H9 (cell line): ENCODE measurements at regions not wholly inside any gene's neighbourhood (a gene's known extent, or its start where the extent isn't known, plus 50 kb on each side); places are given as distances from the start of the nearest gene placed in this dataset.

Experiments
- DNase-seq: peaks from one replicate; pipeline ENCODE4 v3.0.0-alpha.2; 2017
- H2AFZ ChIP-seq: one replicate; pipeline ENCODE4 v1.6.1; 2013; ENCODE audit warnings: mild to moderate bottlenecking, low read length, control low read depth, moderate library complexity
- H2AK5ac ChIP-seq: 2 replicates; pipeline ENCODE4 v1.6.1; 2013; ENCODE audit warnings: low read length, control low read depth, mixed read lengths; ENCODE audit not compliant: insufficient read length
- H2BK120ac ChIP-seq: one replicate; pipeline ENCODE4 v1.6.1; 2013; ENCODE audit warnings: low read depth, mild to moderate bottlenecking, low read length, control low read depth, inconsistent platforms; ENCODE audit not compliant: poor library complexity, severe bottlenecking
- H2BK12ac ChIP-seq: 2 replicates; pipeline ENCODE4 v1.6.1; 2013; ENCODE audit warnings: low read length, control low read depth, mixed read lengths, low read depth; ENCODE audit not compliant: insufficient read length
- H2BK15ac ChIP-seq: 2 replicates; pipeline ENCODE4 v1.6.1; 2013; ENCODE audit warnings: low read depth, low read length, control low read depth
- H2BK20ac ChIP-seq: one replicate; pipeline ENCODE4 v1.6.1; 2013; ENCODE audit warnings: low read depth, mild to moderate bottlenecking, low read length, control low read depth, inconsistent platforms; ENCODE audit not compliant: poor library complexity, severe bottlenecking
- H2BK5ac ChIP-seq: 2 replicates; pipeline ENCODE4 v1.6.1; 2013; ENCODE audit warnings: low read length, control low read depth, mixed read lengths; ENCODE audit not compliant: insufficient read length
- H3K14ac ChIP-seq: 2 replicates; pipeline ENCODE4 v1.6.1; 2013; ENCODE audit warnings: low read length, control low read depth; ENCODE audit not compliant: insufficient read depth
- H3K18ac ChIP-seq: 2 replicates; pipeline ENCODE4 v1.6.1; 2013; ENCODE audit warnings: low read depth, mild to moderate bottlenecking, mixed read lengths, low read length, control low read depth; ENCODE audit not compliant: insufficient read length
- H3K23ac ChIP-seq: 2 replicates; pipeline ENCODE4 v1.6.1; 2013; ENCODE audit warnings: low read length, control low read depth, mixed read lengths, low read depth; ENCODE audit not compliant: insufficient read length
- H3K23me2 ChIP-seq: 2 replicates; pipeline ENCODE4 v1.6.1; 2013; ENCODE audit warnings: low read depth, mild to moderate bottlenecking, mixed read lengths, low read length, control low read depth; ENCODE audit not compliant: insufficient read length, poor library complexity, severe bottlenecking
- H3K27ac ChIP-seq: 2 replicates; pipeline ENCODE4 v1.5.1; 2013; ENCODE audit warnings: low read length, control low read depth, mixed read lengths, low read depth; ENCODE audit not compliant: insufficient read length
- H3K27me3 ChIP-seq: 2 replicates; pipeline ENCODE4 v1.6.1; 2013; ENCODE audit warnings: low read length, control low read depth, inconsistent platforms; ENCODE audit not compliant: insufficient read depth
- H3K4ac ChIP-seq: 2 replicates; pipeline ENCODE4 v1.6.1; 2013; ENCODE audit warnings: low read depth, mild to moderate bottlenecking, control low read depth, inconsistent platforms, low read length, moderate library complexity
- H3K4me1 ChIP-seq: 2 replicates; pipeline ENCODE4 v1.6.1; 2013; ENCODE audit warnings: low read length, control low read depth, inconsistent platforms; ENCODE audit not compliant: insufficient read depth
- H3K4me2 ChIP-seq: 2 replicates; pipeline ENCODE4 v1.6.1; 2013; ENCODE audit warnings: low read length, control low read depth, mixed read lengths; ENCODE audit not compliant: insufficient read length, insufficient read depth
- H3K56ac ChIP-seq: 2 replicates; pipeline ENCODE4 v1.6.1; 2013; ENCODE audit warnings: low read depth, mild to moderate bottlenecking, mixed read lengths, low read length, control low read depth; ENCODE audit not compliant: insufficient read length
- H3K79me1 ChIP-seq: 2 replicates; pipeline ENCODE4 v1.6.1; 2013; ENCODE audit warnings: low read depth, mild to moderate bottlenecking, moderate library complexity, low read length, control low read depth, inconsistent platforms; ENCODE audit not compliant: insufficient read depth, poor library complexity, severe bottlenecking
- H3K79me2 ChIP-seq: 2 replicates; pipeline ENCODE4 v1.6.1; 2013; ENCODE audit warnings: low read length, control low read depth, inconsistent platforms; ENCODE audit not compliant: insufficient read depth
- H3K9ac ChIP-seq: 2 replicates; pipeline ENCODE4 v1.6.1; 2013; ENCODE audit warnings: low read length, control low read depth, mixed read lengths; ENCODE audit not compliant: insufficient read length; ENCODE audit errors: extremely low read depth
- H3K9me3 ChIP-seq: one replicate; pipeline ENCODE4 v1.6.1; 2013; ENCODE audit warnings: low read depth, low read length, inconsistent platforms; ENCODE audit not compliant: control insufficient read depth
- H3T11ph ChIP-seq: one replicate; pipeline ENCODE4 v1.6.1; 2013; ENCODE audit warnings: mild to moderate bottlenecking, low read length, control low read depth, inconsistent platforms
- H4K20me1 ChIP-seq: one replicate; pipeline ENCODE4 v1.6.1; 2013; ENCODE audit not compliant: control insufficient read depth, insufficient read length, insufficient read depth
- H4K5ac ChIP-seq: 2 replicates; pipeline ENCODE4 v1.6.1; 2013; ENCODE audit warnings: low read depth, mild to moderate bottlenecking, mixed read lengths, low read length, control low read depth; ENCODE audit not compliant: insufficient read length
- H4K8ac ChIP-seq: replicated peaks from 2 replicates; pipeline ENCODE4 v1.6.1; 2013; ENCODE audit warnings: low read length, control low read depth, mixed read lengths, low read depth; ENCODE audit not compliant: insufficient read length
- H4K91ac ChIP-seq: 2 replicates; pipeline ENCODE4 v1.6.1; 2013; ENCODE audit warnings: low read depth, mild to moderate bottlenecking, moderate library complexity, mixed read lengths, low read length, control low read depth; ENCODE audit not compliant: insufficient read length
- H3K27ac Mint-ChIP-seq, 3 experiments: 2 replicates in 2 of 3; 3 replicates in 1 of 3; pipeline ENCODE4 v1.8.0; 2020 to 2021; ENCODE audit warnings: mixed read lengths in 3 of 3, mild to moderate bottlenecking in 1 of 3, moderate library complexity in 1 of 3
- H3K27me3 Mint-ChIP-seq: 2 replicates; pipeline ENCODE4 v1.8.0; 2021; ENCODE audit warnings: low read depth, mild to moderate bottlenecking, moderate library complexity, mixed read lengths
- H3K36me3 Mint-ChIP-seq, 3 experiments: 2 replicates in 2 of 3; 3 replicates in 1 of 3; pipeline ENCODE4 v1.8.0; 2020 to 2021; ENCODE audit warnings: low read depth in 3 of 3, mixed read lengths in 3 of 3; ENCODE audit not compliant: insufficient read depth in 1 of 3
- H3K4me1 Mint-ChIP-seq, 2 experiments: 2 replicates each; pipeline ENCODE4 v1.8.0; 2020; ENCODE audit warnings: mixed read lengths in 2 of 2
- H3K4me3 Mint-ChIP-seq, 2 experiments: 2 replicates in 1 of 2; 3 replicates in 1 of 2; pipeline ENCODE4 v1.8.0; 2020 to 2021; ENCODE audit warnings: mild to moderate bottlenecking in 2 of 2, mixed read lengths in 2 of 2, moderate library complexity in 1 of 2
- H3K9me3 Mint-ChIP-seq, 2 experiments: 2 replicates in 1 of 2; 3 replicates in 1 of 2; pipeline ENCODE4 v1.8.0; 2020; ENCODE audit warnings: mild to moderate bottlenecking in 2 of 2, mixed read lengths in 2 of 2, moderate library complexity in 1 of 2
- WGBS: extraction: QIAGEN DNeasy Blood & Tissue Kit; methylation state at CpG from one replicate; pipeline ENCODE4 v1.1.7; 2013; ENCODE audit warnings: missing lambda C conversion rate, low lambda C conversion rate, mixed read lengths; ENCODE audit not compliant: insufficient read length; ENCODE audit errors: extremely low coverage; 5-methylcytosine and 5-hydroxymethylcytosine counted together
- TF ChIP-seq, protein P1 (sequence below): fragments of 200-600 bp; sonication (generic); conservative IDR thresholded peaks from 3 replicates; pipeline ENCODE4 v1.8.0; 2021; ENCODE audit warnings: antibody characterized with exemption, mild to moderate bottlenecking

DNA sequence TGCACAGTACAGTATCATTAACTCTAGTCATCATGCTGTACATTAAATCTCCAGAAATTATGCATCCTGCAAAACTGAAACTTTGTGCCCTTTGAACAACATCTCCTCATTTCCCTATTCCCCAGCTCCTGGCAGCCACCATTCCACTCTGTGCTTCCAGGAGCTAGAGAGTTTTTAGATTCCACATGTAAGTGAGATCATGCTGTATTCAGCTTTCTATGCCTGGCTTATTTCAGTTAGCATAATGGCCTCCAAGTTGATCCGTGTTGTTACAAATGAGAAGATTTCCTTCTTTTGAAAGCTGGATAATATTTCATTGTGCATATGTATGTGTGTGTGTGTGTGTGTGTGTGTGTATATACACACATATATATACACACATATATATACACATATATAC is 86.9 kb upstream of the SLC24A3 start:
- H3K9me3 ChIP-seq: no peaks in the 10 kb centered on the region
- no peak overlapping the region for H2AFZ ChIP-seq

More for the DNA sequence above, 86.9 kb upstream of the SLC24A3 start:
- H3K79me1 ChIP-seq: no peaks in the 10 kb centered on the region
- Mint-ChIP-seq H3K27ac (no peak overlapping the region), H3K4me1 (peaks cover 0 to 4% of the 10 kb centered on the region in 2 experiments; a peak in 1 of 4 replicates), H3K36me3 (no peaks in the 10 kb centered on the region), H3K9me3 (no peaks in the 10 kb centered on the region; a peak in 1 of 5 replicates), H3K27me3 (peaks cover 2% of the 10 kb centered on the region), H3K4me3 (no peak overlapping the region)
- H3K23me2 ChIP-seq: no peaks in the 10 kb centered on the region
- H2BK5ac ChIP-seq: no peak overlapping the region
- H4K20me1 ChIP-seq: no peaks in the 10 kb centered on the region
- no peaks in the 10 kb centered on the region for H3K27me3 ChIP-seq
- no peak overlapping the region for H2BK120ac ChIP-seq
- H3K9ac ChIP-seq: no peak overlapping the region
- no peaks in the 10 kb centered on the region for H3K4me1 ChIP-seq
- TF ChIP-seq, protein P1, sequence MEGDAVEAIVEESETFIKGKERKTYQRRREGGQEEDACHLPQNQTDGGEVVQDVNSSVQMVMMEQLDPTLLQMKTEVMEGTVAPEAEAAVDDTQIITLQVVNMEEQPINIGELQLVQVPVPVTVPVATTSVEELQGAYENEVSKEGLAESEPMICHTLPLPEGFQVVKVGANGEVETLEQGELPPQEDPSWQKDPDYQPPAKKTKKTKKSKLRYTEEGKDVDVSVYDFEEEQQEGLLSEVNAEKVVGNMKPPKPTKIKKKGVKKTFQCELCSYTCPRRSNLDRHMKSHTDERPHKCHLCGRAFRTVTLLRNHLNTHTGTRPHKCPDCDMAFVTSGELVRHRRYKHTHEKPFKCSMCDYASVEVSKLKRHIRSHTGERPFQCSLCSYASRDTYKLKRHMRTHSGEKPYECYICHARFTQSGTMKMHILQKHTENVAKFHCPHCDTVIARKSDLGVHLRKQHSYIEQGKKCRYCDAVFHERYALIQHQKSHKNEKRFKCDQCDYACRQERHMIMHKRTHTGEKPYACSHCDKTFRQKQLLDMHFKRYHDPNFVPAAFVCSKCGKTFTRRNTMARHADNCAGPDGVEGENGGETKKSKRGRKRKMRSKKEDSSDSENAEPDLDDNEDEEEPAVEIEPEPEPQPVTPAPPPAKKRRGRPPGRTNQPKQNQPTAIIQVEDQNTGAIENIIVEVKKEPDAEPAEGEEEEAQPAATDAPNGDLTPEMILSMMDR: no peak
- no peak overlapping the region for H3K18ac ChIP-seq
- H3K23ac ChIP-seq: no peak overlapping the region
- H3K27ac ChIP-seq: no peak overlapping the region
- no peak overlapping the region for H2BK15ac ChIP-seq
- no peak overlapping the region for H4K91ac ChIP-seq
- H2BK20ac ChIP-seq: no peak overlapping the region
- no peak overlapping the region for H3K56ac ChIP-seq
- no CpG with 5 or more reads among the region's 1 CpG for WGBS
- no peak overlapping the region for H3K14ac ChIP-seq
- H2AK5ac ChIP-seq: no peak overlapping the region
- H3K79me2 ChIP-seq: no peaks in the 10 kb centered on the region
- no peak overlapping the region for H4K5ac ChIP-seq
- H3K4me2 ChIP-seq: no peak overlapping the region
- H3K4ac ChIP-seq: no peak overlapping the region
- H2BK12ac ChIP-seq: no peak overlapping the region
- DNase-seq: no peak
- no peak overlapping the region for H4K8ac ChIP-seq
- no peak overlapping the region for H3T11ph ChIP-seq
